ENCODE measurements at regions not wholly inside any gene's neighbourhood (a gene's known extent, or its start where the extent isn't known, plus 50 kb on each side); places are given as distances from the start of the nearest gene placed in this dataset.
"Not testable (repeated sequence)": the region's sequence is repeated elsewhere in the genome, so short reads cannot be mapped to it uniquely, and the experiment has no call there.

DNA sequence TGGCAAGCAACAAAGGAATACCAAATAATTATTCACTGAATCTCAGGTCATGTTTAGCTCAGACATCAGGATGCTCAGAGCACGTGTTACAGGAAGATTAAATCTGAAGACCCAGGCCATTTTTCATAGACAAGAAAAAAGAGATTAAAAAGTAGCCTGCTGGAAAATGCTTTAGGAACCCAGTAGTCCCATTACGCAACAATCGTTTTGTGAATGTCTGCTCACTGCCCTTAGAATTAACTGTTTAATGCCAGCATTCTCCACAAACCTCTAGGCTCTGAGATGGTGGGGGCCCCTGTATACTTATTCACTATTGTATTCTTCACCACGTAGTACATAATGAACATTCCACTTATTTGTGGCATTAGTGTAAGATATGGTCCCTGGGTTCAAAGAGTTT lies 154.6 kb upstream of the NYAP2 start:
- Histone ChIP-seq H3K27ac (no peak overlapping the region), H3K9me3 (replicated peaks in 1 of 3) (no peaks in the 10 kb centered on the region), H3K27me3 (no peaks in the 10 kb centered on the region), H3K36me3 (replicated peaks in 1 of 2) (no peaks in the 10 kb centered on the region), H3K4me3 (no peak overlapping the region), H3K4me1 (replicated peaks in 1 of 2) (no peaks in the 10 kb centered on the region)
- WGBS, 4 donors = 45 to 52% (median 51%) methylated on average over 4 of the region's 4 CpGs
- intact Hi-C loops (cut with DNase I) = no loop called here
- TF ChIP-seq POLR2A (IDR thresholded peaks at IDR 0.05) = no peak
- TF ChIP-seq, protein P1, sequence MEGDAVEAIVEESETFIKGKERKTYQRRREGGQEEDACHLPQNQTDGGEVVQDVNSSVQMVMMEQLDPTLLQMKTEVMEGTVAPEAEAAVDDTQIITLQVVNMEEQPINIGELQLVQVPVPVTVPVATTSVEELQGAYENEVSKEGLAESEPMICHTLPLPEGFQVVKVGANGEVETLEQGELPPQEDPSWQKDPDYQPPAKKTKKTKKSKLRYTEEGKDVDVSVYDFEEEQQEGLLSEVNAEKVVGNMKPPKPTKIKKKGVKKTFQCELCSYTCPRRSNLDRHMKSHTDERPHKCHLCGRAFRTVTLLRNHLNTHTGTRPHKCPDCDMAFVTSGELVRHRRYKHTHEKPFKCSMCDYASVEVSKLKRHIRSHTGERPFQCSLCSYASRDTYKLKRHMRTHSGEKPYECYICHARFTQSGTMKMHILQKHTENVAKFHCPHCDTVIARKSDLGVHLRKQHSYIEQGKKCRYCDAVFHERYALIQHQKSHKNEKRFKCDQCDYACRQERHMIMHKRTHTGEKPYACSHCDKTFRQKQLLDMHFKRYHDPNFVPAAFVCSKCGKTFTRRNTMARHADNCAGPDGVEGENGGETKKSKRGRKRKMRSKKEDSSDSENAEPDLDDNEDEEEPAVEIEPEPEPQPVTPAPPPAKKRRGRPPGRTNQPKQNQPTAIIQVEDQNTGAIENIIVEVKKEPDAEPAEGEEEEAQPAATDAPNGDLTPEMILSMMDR (IDR thresholded peaks at IDR 0.05) = no peak
- DNase-seq = no peak

DNA sequence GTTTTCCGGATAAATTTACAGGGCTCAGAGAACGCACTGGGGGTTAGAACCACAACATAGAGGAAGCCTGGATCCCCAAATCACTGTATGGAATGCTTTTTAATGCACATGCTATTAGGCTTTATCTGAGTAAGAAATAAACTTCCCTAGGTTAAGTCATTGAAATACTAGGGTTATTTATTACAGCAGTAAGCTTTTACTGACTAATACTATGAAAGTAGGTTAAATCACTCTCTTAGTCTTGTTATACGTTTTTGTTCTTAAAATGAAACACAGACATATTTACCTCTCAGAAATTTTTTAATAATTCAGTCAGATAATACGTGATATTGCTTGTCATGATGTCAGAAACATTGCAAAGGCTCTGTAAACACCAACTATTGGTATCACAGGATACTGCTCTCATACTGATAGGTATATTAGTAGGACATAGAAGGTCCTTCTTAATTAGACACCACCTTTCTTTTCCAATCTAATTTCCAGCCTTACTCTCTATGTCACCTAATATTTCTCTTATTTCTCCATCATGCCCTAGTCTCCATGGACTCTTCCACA lies 162.7 kb upstream of the NYAP2 start:
- H3K9me3 ChIP-seq (replicated peaks in 1 of 3) = no peaks in the 10 kb centered on the region
- DNase-seq = no peak

DNA sequence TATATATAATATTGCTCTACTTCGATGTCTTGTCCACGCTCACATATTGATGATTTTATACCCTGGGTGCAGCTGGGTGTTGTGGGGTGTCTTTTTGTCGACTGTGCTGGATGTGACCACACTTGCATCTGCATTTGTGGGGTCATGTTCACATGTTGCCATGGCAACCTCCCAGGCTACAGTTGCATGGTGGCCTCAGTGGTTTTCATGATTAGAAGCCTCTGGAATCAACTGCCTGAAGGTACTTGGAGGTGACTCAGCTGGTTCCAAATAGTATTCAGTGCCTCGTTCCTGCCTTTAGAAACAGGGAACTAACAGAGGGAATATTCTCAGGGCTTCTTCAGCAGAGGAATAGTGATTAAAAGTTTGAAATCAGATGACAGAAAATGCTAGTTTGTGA lies 166.3 kb upstream of the NYAP2 start:
- WGBS, 4 donors = 77 to 82% (median 78%) methylated on average over 4 of the region's 4 CpGs
- H3K9me3 ChIP-seq (replicated peaks in 1 of 3) = no peaks in the 10 kb centered on the region

More for the DNA sequence above, 162.7 kb upstream of the NYAP2 start:
- whole genome bisulfite sequencing, 4 donors = 67 to 77% (median 71%) methylated on average over 4 of the region's 4 CpGs
- no peaks in the 10 kb centered on the region for H3K4me1 ChIP-seq (replicated peaks in 1 of 2)
- no peaks in the 10 kb centered on the region for H3K27me3 ChIP-seq
- TF ChIP-seq, protein P1 (IDR thresholded peaks at IDR 0.05) = no peak
- TF ChIP-seq POLR2A (IDR thresholded peaks at IDR 0.05) = no peak
- intact Hi-C loops (cut with DNase I) = no loop called here
- no peaks in the 10 kb centered on the region for H3K36me3 ChIP-seq (replicated peaks in 1 of 2)
- no peak overlapping the region for H3K27ac ChIP-seq
- H3K4me3 ChIP-seq = no peak overlapping the region

DNA sequence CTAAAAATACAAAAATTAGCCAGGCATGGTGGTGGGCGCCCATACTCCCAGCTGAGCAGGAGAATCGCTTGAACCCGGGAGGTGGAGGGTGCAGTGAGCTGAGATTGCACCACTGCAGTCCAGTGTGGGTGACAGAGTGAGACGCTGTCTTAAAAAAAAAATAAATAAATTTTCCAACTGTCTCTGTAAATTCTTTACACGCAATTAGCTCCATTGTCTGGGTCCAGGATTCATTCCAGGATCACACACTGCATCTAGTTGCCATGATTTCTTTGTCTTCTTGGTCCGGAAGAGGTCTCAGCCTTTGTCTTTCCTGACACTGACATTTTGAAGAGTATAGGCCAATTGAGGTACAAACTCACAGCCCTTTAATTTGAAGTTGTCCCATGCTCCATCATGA lies 167.6 kb upstream of the NYAP2 start:
- DNase-seq = no peak
- H3K27me3 ChIP-seq = peaks cover 4% of the 10 kb centered on the region
- H3K9me3 ChIP-seq (replicated peaks in 1 of 3) = no peaks in the 10 kb centered on the region
- no peaks in the 10 kb centered on the region for H3K4me1 ChIP-seq (replicated peaks in 1 of 2)
- no peak overlapping the region for H3K4me3 ChIP-seq
- 79 to 88% (median 87%) methylated on average over 6 of the region's 6 CpGs for WGBS, 4 donors
- intact Hi-C loops (cut with DNase I) = no loop called here
- H3K27ac ChIP-seq = no peak overlapping the region
- TF ChIP-seq, protein P1 (IDR thresholded peaks at IDR 0.05) = no peak
- no peak for TF ChIP-seq POLR2A (IDR thresholded peaks at IDR 0.05)
- H3K36me3 ChIP-seq (replicated peaks in 1 of 2) = no peaks in the 10 kb centered on the region

More for the DNA sequence above, 166.3 kb upstream of the NYAP2 start:
- Histone ChIP-seq H3K27me3 (peaks cover 4% of the 10 kb centered on the region), H3K4me3 (no peak overlapping the region), H3K4me1 (replicated peaks in 1 of 2) (no peaks in the 10 kb centered on the region), H3K36me3 (replicated peaks in 1 of 2) (no peaks in the 10 kb centered on the region), H3K27ac (no peak overlapping the region)
- intact Hi-C loops (cut with DNase I) = no loop called here
- TF ChIP-seq POLR2A (IDR thresholded peaks at IDR 0.05) = no peak
- TF ChIP-seq, protein P1 (IDR thresholded peaks at IDR 0.05) = no peak
- DNase-seq = no peak

DNA sequence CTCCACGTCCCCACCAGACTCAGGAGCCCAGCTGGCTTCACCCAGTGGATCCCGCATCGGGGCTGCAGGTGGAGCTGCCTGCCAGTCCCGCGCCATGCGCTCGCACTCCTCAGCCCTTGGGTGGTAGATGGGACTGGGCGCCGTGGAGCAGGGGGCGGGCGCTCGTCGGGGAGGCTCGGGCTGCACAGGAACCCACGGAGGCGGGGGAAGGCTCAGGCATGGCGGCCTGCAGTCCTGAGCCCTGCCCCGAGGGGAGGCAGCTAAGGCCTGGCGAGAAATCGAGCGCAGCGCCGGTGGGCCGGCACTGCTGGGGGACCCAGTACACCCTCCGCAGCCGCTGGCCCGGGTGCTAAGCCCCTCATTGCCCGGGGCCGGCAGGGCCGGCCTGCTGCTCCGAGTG lies 170.2 kb upstream of the NYAP2 start:
- intact Hi-C loops (cut with DNase I); H3K9me3 ChIP-seq (replicated peaks in 1 of 3); H3K4me1 ChIP-seq (replicated peaks in 1 of 2); H3K36me3 ChIP-seq (replicated peaks in 1 of 2); H3K27ac ChIP-seq; H3K27me3 ChIP-seq; H3K4me3 ChIP-seq: not testable (repeated sequence)
- DNase-seq = peak in 1 of 7 donors; percentile 7
- 88 to 100% (median 92%) methylated on average over 3 to 30 of the region's 31 CpGs for WGBS, 4 donors

Data from adrenal gland (tissue), 9 donors.